Ishikawa (cell line): ENCODE measurements at regions not wholly inside any gene's neighbourhood (a gene's known extent, or its start where the extent isn't known, plus 50 kb on each side); places are given as distances from the start of the nearest gene placed in this dataset.

Source experiments
- CEBPB ChIP-seq: IDR thresholded peaks from 2 replicates; pipeline ENCODE4 v1.6.1; 2012
- CREB1 ChIP-seq: IDR thresholded peaks from 2 replicates; pipeline ENCODE4 v1.6.1; 2012; ENCODE audit warnings: low read depth
- EGR1 ChIP-seq: IDR thresholded peaks from 2 replicates; pipeline ENCODE4 v1.6.1; 2012
- EP300 ChIP-seq: IDR thresholded peaks from 2 replicates; pipeline ENCODE4 v1.6.1; 2012; ENCODE audit warnings: borderline replicate concordance
- FOXM1 ChIP-seq: IDR thresholded peaks from 2 replicates; pipeline ENCODE4 v1.6.1; 2012; ENCODE audit warnings: low read depth, borderline replicate concordance
- MAX ChIP-seq: IDR thresholded peaks from 2 replicates; pipeline ENCODE4 v1.6.1; 2012
- NFIC ChIP-seq: IDR thresholded peaks from 2 replicates; pipeline ENCODE4 v1.6.1; 2012
- RAD21 ChIP-seq: IDR thresholded peaks from 2 replicates; pipeline ENCODE4 v1.6.1; 2012; ENCODE audit warnings: low read depth
- REST ChIP-seq: IDR thresholded peaks from 2 replicates; pipeline ENCODE4 v1.6.1; 2012; ENCODE audit warnings: low read depth, mild to moderate bottlenecking
- TAF1 ChIP-seq: IDR thresholded peaks from 2 replicates; pipeline ENCODE4 v1.6.1; 2012; ENCODE audit warnings: low read depth, mild to moderate bottlenecking
- USF1 ChIP-seq: IDR thresholded peaks from 2 replicates; pipeline ENCODE4 v1.6.1; 2012
- YY1 ChIP-seq: IDR thresholded peaks from 2 replicates; pipeline ENCODE4 v1.6.1; 2012; ENCODE audit warnings: low read depth

- TF ChIP-seq REST (no peak), CREB1 (no peak), USF1 (no peak), EGR1 (no peak), FOXM1 (no peak), NFIC (no peak), RAD21 (no peak), TAF1 (no peak), MAX (no peak), YY1 (no peak), CEBPB (no peak), EP300 (no peak)
Observed at GRCh38 chr12:116436561-116437249, 122.5 kb upstream of the MAP1LC3B2 start.
